ENCODE measurements at regions not wholly inside any gene's neighbourhood (a gene's known extent, or its start where the extent isn't known, plus 50 kb on each side); places are given as distances from the start of the nearest gene placed in this dataset.

DNA sequence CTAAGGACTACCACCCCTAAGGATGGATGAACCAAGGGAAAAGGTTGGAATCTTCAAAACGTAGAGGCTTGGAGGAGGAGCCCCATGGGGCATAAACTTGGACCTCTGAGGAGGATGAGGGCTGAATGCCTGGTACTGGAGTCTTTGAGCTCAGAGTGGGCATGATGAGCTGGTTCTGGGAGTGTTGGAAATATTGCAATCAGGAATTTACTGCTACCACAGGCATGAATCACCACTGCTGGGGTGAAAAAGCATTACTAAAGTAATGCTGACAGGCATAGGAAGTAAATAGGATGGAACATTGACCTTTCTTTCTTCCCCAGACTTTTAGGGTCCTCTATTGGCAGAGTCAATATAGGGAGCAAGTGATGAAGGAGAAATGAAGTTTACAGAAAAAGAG lies 105.8 kb upstream of the RPS6KA3 start:
- H3K9ac ChIP-seq (ENCODE audit: low read length) = no peak overlapping the region
- DNase-seq (ENCODE audit: low read depth, low spot score) = no peak
- 0 out of 4 replicates have a peak, but pooled peaks cover 0 to 4% of the 10 kb centered on the region in 2 experiments for H3K4me1 ChIP-seq (ENCODE audit: control insufficient read depth in 1 of 2, insufficient read depth in 2 of 2, low read length in 2 of 2)
- no TSS peak for BruUV-seq (replicated peaks)
- intact Hi-C loops (cut with micrococcal nuclease) = no loop called here
- H3K4me3 ChIP-seq (replicated peaks in 1 of 2; ENCODE audit: low read depth in 1 of 2, low read length in 2 of 2) = no peak overlapping the region
- ATAC-seq = no peak
- CTCF ChIA-PET = no interaction called here
- H3K9me2 ChIP-seq (ENCODE audit: insufficient read depth) = no peaks in the 10 kb centered on the region
- H3K79me2 ChIP-seq (ENCODE audit: insufficient read depth, low read length) = no peaks in the 10 kb centered on the region
- H3K36me3 ChIP-seq (ENCODE audit: control insufficient read depth in 1 of 2, insufficient read depth in 2 of 2, low read length in 2 of 2) = no peaks in the 10 kb centered on the region
- no peak for TF ChIP-seq SRF (IDR thresholded peaks at IDR 0.05; ENCODE audit: low read depth)
- TF ChIP-seq JUND (IDR thresholded peaks at IDR 0.05) = no peak
- TF ChIP-seq, protein P1, sequence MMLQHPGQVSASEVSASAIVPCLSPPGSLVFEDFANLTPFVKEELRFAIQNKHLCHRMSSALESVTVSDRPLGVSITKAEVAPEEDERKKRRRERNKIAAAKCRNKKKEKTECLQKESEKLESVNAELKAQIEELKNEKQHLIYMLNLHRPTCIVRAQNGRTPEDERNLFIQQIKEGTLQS (IDR thresholded peaks at IDR 0.05) = no peak
- TF ChIP-seq SIN3A (IDR thresholded peaks at IDR 0.05; ENCODE audit: low read depth) = no peak
- TF ChIP-seq, protein P2, sequence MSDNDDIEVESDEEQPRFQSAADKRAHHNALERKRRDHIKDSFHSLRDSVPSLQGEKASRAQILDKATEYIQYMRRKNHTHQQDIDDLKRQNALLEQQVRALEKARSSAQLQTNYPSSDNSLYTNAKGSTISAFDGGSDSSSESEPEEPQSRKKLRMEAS (IDR thresholded peaks at IDR 0.05) = no peak
- TF ChIP-seq TCF7L2 (IDR thresholded peaks at IDR 0.05; ENCODE audit: borderline replicate concordance, extremely low read depth, insufficient read depth, insufficient read length) = no peak
- no peak for TF ChIP-seq CBX3 (IDR thresholded peaks at IDR 0.05; ENCODE audit: low read depth)
- TF ChIP-seq EZH2phosphoT487 (IDR thresholded peaks at IDR 0.05; ENCODE audit: borderline replicate concordance) = no peak
- TF ChIP-seq EGR1 (IDR thresholded peaks at IDR 0.05; ENCODE audit: low read depth) = no peak
- no peak for TF ChIP-seq EZH2 (IDR thresholded peaks at IDR 0.05)
- no peak for TF ChIP-seq RAD21 (IDR thresholded peaks at IDR 0.05; ENCODE audit: low read depth)
- TF ChIP-seq ZNF274 (IDR thresholded peaks at IDR 0.05; ENCODE audit: low read depth, low read length) = no peak
- POLR2A ChIA-PET = no interaction called here
- H3K27me3 ChIP-seq (ENCODE audit: insufficient read depth, low read length) = no peaks in the 10 kb centered on the region
- H3K4me2 ChIP-seq (ENCODE audit: low read length) = no peak overlapping the region
- RAD21 ChIA-PET (ENCODE audit: low non-redundant PET in 1 of 2, low total read pairs in 2 of 2, uncharacterized antibody in 2 of 2, unreplicated experiment in 2 of 2) = no interaction called here
- H3K27ac ChIP-seq (ENCODE audit: low read depth, low read length) = no peak overlapping the region
- H2AFZ ChIP-seq (ENCODE audit: low read depth, low read length, poor library complexity, severe bottlenecking) = no peak overlapping the region
- H4K20me1 ChIP-seq (ENCODE audit: insufficient read depth) = no peaks in the 10 kb centered on the region
- no peaks in the 10 kb centered on the region for H3K9me3 ChIP-seq (ENCODE audit: control insufficient read depth in 1 of 2, insufficient read depth in 1 of 2, low read depth in 1 of 2, low read length in 2 of 2)

DNA sequence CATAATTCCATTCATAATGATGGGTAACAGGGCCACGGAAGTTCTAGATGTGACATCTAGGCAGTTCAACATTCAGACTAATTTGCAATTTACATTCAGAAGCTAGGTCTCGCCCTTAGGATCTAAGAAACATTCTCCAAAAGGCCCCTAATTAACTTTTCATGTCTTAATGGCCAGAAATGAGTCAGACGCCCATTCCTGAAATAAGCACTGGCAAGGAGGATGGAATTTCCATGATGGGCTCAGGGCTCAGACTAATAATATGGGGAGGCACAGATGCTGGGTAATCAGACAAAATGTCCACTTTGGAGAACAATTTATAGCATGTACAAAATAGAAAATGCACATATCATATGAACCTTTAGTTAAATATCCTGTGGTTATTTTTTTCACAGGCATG lies 102.8 kb upstream of the RPS6KA3 start:
- no peaks in the 10 kb centered on the region for H3K9me2 ChIP-seq (ENCODE audit: insufficient read depth)
- ATAC-seq = no peak
- H3K4me1 ChIP-seq (ENCODE audit: control insufficient read depth in 1 of 2, insufficient read depth in 2 of 2, low read length in 2 of 2) = 0 out of 4 replicates have a peak, but pooled peaks cover 0 to 4% of the 10 kb centered on the region in 2 experiments
- ChIA-PET CTCF (no interaction called here), POLR2A (no interaction called here), RAD21 (ENCODE audit: low non-redundant PET in 1 of 2, low total read pairs in 2 of 2, uncharacterized antibody in 2 of 2, unreplicated experiment in 2 of 2) (no interaction called here)
- no peak overlapping the region for H3K4me2 ChIP-seq (ENCODE audit: low read length)
- intact Hi-C loops (cut with micrococcal nuclease) = no loop called here
- H3K9ac ChIP-seq (ENCODE audit: low read length) = no peak overlapping the region
- H3K27me3 ChIP-seq (ENCODE audit: insufficient read depth, low read length) = no peaks in the 10 kb centered on the region
- no peak for TF ChIP-seq CEBPB (IDR thresholded peaks at IDR 0.05; ENCODE audit: low read depth)
- no peaks in the 10 kb centered on the region for H3K79me2 ChIP-seq (ENCODE audit: insufficient read depth, low read length)
- no peak overlapping the region for H3K4me3 ChIP-seq (replicated peaks in 1 of 2; ENCODE audit: low read depth in 1 of 2, low read length in 2 of 2)
- DNase-seq (ENCODE audit: low read depth, low spot score) = no peak
- no peaks in the 10 kb centered on the region for H3K9me3 ChIP-seq (ENCODE audit: control insufficient read depth in 1 of 2, insufficient read depth in 1 of 2, low read depth in 1 of 2, low read length in 2 of 2)
- no TSS peak for BruUV-seq (replicated peaks)
- no peaks in the 10 kb centered on the region for H3K36me3 ChIP-seq (ENCODE audit: control insufficient read depth in 1 of 2, insufficient read depth in 2 of 2, low read length in 2 of 2)
- no peaks in the 10 kb centered on the region for H4K20me1 ChIP-seq (ENCODE audit: insufficient read depth)
- H2AFZ ChIP-seq (ENCODE audit: low read depth, low read length, poor library complexity, severe bottlenecking) = no peak overlapping the region
- no peak overlapping the region for H3K27ac ChIP-seq (ENCODE audit: low read depth, low read length)
